ENCODE measurements at regions not wholly inside any gene's neighbourhood (a gene's known extent, or its start where the extent isn't known, plus 50 kb on each side); places are given as distances from the start of the nearest gene placed in this dataset.

- no peak for DNase-seq (ENCODE audit: low spot score)
- H3K27ac ChIP-seq, result no peak overlapping the region
- no peak overlapping the region for H3K4me3 ChIP-seq
- TF ChIP-seq CTCF (IDR thresholded peaks at IDR 0.05), result no peak
These were observed 484.0 kb downstream of the TSN start for GRCh38 chr2:122239440-122239839.

GRCh38 chr2:122244598-122245229 lies 489.3 kb downstream of the TSN start:
- TF ChIP-seq CTCF (IDR thresholded peaks at IDR 0.05), result no peak
- no peak overlapping the region for H3K4me3 ChIP-seq
- DNase-seq (ENCODE audit: low spot score), result no peak
- no peak overlapping the region for H3K27ac ChIP-seq

GRCh38 chr2:122249673-122250072 lies 494.2 kb downstream of the TSN start:
- TF ChIP-seq CTCF (IDR thresholded peaks at IDR 0.05), result no peak
- H3K4me3 ChIP-seq, result no peak overlapping the region
- no peak for DNase-seq (ENCODE audit: low spot score)
- no peak overlapping the region for H3K27ac ChIP-seq

DNA sequence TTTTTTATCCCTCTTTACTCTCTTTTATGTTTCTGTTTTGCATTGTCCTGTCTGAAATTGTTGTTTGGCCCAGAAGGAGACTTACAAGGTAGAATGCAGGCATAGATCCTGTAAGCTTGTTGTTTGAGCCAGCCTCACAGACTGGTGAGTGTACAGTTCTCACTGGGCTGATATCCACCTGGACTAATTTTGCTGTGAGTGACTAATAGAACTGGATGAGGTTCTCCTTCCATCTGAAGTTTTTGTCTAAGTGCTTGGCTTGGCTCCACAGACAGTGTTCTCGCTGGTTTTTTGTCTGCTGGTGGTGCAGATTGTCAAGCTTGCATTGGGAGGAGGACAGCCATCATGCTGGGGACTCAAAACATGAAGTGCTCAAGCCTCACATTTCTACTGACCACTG lies 495.7 kb downstream of the TSN start:
- DNase-seq (ENCODE audit: low spot score), result no peak
- no peak overlapping the region for H3K27ac ChIP-seq
- no peak overlapping the region for H3K4me3 ChIP-seq
- TF ChIP-seq CTCF (IDR thresholded peaks at IDR 0.05), result no peak

DNA sequence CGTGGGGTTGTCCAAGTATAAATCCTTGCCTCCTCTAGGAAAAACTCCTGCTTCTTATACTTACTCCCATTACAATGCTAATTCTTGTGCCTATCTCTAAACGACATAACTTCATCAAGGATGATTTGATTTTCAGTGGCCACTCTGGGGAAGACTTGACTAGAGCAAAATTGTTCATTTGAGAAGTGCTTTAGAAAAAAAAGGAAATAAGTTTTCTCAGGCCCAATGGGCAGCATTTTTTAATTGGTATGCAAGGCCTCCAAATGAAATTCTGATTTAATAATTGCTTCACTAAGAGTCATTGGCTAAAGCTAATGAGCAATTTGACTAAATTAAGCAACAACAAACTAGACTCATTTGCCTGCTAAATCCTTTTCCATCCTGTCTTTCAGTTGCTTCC lies 496.1 kb downstream of the TSN start:
- DNase-seq (ENCODE audit: low spot score), result no peak
- H3K4me3 ChIP-seq, result no peak overlapping the region
- TF ChIP-seq CTCF (IDR thresholded peaks at IDR 0.05), result no peak
- no peak overlapping the region for H3K27ac ChIP-seq

DNA sequence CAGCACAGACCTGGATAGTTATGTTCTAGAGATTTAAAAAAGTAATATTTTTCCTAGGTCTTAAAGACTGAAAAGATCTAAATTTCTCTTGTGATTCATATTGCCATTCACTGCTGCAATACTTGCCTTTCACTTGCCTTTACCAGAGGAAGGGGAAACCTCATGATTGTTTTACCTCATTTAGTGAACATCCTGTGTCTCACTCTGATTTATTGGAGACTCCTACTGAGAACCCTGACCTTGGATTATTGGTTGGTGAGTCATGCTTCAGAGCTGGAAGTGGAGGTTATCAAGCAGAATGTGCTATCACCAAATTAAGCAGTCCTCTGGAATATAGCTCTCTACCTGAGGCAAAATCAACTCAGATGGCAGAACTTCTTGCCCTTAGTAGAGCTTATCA lies 500.5 kb downstream of the TSN start:
- Histone ChIP-seq H3K4me3 (no peak overlapping the region), H3K27ac (no peak overlapping the region)
- no peak for DNase-seq (ENCODE audit: low spot score)
- no peak for TF ChIP-seq CTCF (IDR thresholded peaks at IDR 0.05)

DNA sequence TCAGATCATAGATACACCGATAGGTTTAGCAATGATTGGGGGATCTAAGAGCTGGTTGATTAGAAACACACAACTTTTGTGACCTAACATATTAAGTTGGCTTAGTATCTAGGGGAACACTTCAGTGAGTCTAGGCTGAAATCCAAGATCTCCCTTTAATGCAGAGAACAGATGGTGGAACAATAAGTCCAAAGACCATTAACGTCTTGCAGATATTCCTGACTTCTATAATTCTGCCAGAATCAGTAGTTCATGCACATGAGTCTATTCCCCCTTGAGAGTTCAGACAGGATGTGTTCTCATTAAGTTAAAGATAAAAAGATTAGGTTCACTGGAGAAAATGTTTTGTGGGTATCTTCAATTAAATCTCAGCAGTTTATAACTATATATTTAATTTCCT lies 506.5 kb downstream of the TSN start:
- DNase-seq (ENCODE audit: low spot score), result no peak
- Histone ChIP-seq H3K4me3 (no peak overlapping the region), H3K27ac (no peak overlapping the region)
- TF ChIP-seq CTCF (IDR thresholded peaks at IDR 0.05), result no peak
